GM23338 (cell line): ENCODE measurements at regions not wholly inside any gene's neighbourhood (a gene's known extent, or its start where the extent isn't known, plus 50 kb on each side); places are given as distances from the start of the nearest gene placed in this dataset.

Source experiments
- ATAC-seq: fragments of 200-7000 bp; cut with Tn5 transposase; 3 replicates; pipeline ENCODE4 v1.9.1; 2020
- DNase-seq: peaks from one replicate; pipeline ENCODE4 v3.0.0-alpha.2; 2015; ENCODE audit warnings: low spot score
- H2AFZ ChIP-seq: fragments of 200-600 bp; sonication (generic); 2 replicates; pipeline ENCODE4 v1.8.0; 2016; ENCODE audit warnings: antibody characterized with exemption, mild to moderate bottlenecking, moderate library complexity
- H3F3A ChIP-seq: fragments of 200-600 bp; sonication (generic); replicated peaks from 2 replicates; pipeline ENCODE4 v1.8.0; 2017; ENCODE audit warnings: antibody characterized with exemption, mixed run types, low read depth
- H3K27ac ChIP-seq: fragments of 200-600 bp; sonication (generic); 2 replicates; pipeline ENCODE4 v1.6.1; 2016; ENCODE audit warnings: low read depth
- H3K27me3 ChIP-seq: fragments of 200-600 bp; sonication (generic); 2 replicates; pipeline ENCODE4 v1.8.0; 2016; ENCODE audit warnings: mild to moderate bottlenecking, mixed run types, moderate library complexity; ENCODE audit not compliant: insufficient read depth
- H3K36me3 ChIP-seq: fragments of 200-600 bp; sonication (generic); 2 replicates; pipeline ENCODE4 v1.8.0; 2016; ENCODE audit warnings: mild to moderate bottlenecking; ENCODE audit not compliant: insufficient read depth
- H3K4me1 ChIP-seq: fragments of 200-600 bp; sonication (generic); 2 replicates; pipeline ENCODE4 v1.8.0; 2016; ENCODE audit warnings: mild to moderate bottlenecking, moderate library complexity; ENCODE audit not compliant: insufficient read depth
- H3K4me2 ChIP-seq: fragments of 200-600 bp; sonication (generic); 2 replicates; pipeline ENCODE4 v1.7.1; 2017; ENCODE audit warnings: mixed run types
- H3K4me3 ChIP-seq: fragments of 200-600 bp; sonication (generic); 2 replicates; pipeline ENCODE4 v1.6.1; 2016; ENCODE audit warnings: mixed run types
- H3K79me2 ChIP-seq: fragments of 200-600 bp; sonication (generic); replicated peaks from 2 replicates; pipeline ENCODE4 v1.8.0; 2017; ENCODE audit warnings: mild to moderate bottlenecking; ENCODE audit not compliant: insufficient read depth
- H3K9me2 ChIP-seq: fragments of 200-600 bp; sonication (generic); 2 replicates; pipeline ENCODE4 v1.8.0; 2017; ENCODE audit not compliant: insufficient read depth
- H4K20me1 ChIP-seq: fragments of 200-600 bp; sonication (generic); replicated peaks from 2 replicates; pipeline ENCODE4 v1.8.0; 2017; ENCODE audit warnings: mild to moderate bottlenecking; ENCODE audit not compliant: insufficient read depth
- H3K27ac Mint-ChIP-seq: 2 replicates; pipeline ENCODE4 v1.8.0; 2020; ENCODE audit warnings: inconsistent platforms, mild to moderate bottlenecking, moderate library complexity, mixed read lengths
- H3K27me3 Mint-ChIP-seq: 3 replicates; pipeline ENCODE4 v1.8.0; 2022; ENCODE audit warnings: low read depth, mild to moderate bottlenecking, moderate library complexity, mixed read lengths, inconsistent platforms; ENCODE audit not compliant: insufficient read depth, poor library complexity
- H3K36me3 Mint-ChIP-seq: 3 replicates; pipeline ENCODE4 v1.8.0; 2021; ENCODE audit warnings: low read depth, mild to moderate bottlenecking, inconsistent platforms, moderate library complexity, mixed read lengths
- H3K4me1 Mint-ChIP-seq: 3 replicates; pipeline ENCODE4 v1.8.0; 2020; ENCODE audit warnings: mild to moderate bottlenecking, inconsistent platforms, mixed read lengths
- H3K4me3 Mint-ChIP-seq: 3 replicates; pipeline ENCODE4 v1.8.0; 2021; ENCODE audit warnings: moderate library complexity, mild to moderate bottlenecking, inconsistent platforms, mixed read lengths
- H3K9me3 Mint-ChIP-seq: 3 replicates; pipeline ENCODE4 v1.8.0; 2020; ENCODE audit warnings: moderate library complexity, mild to moderate bottlenecking, inconsistent platforms, mixed read lengths
- CREB1 ChIP-seq: fragments of 250-450 bp; sonication (Bioruptor Pico); IDR thresholded peaks from 2 replicates; pipeline ENCODE4 v1.5.0; 2020; ENCODE audit warnings: low read depth, mild to moderate bottlenecking, moderate library complexity
- EZH2 ChIP-seq: fragments of 200-600 bp; sonication (generic); IDR thresholded peaks from one replicate; pipeline ENCODE4 v1.8.0; 2017; ENCODE audit warnings: antibody characterized with exemption, mild to moderate bottlenecking, low read depth; ENCODE audit not compliant: unreplicated experiment
- EZH2phosphoT487 ChIP-seq: fragments of 200-600 bp; sonication (generic); IDR thresholded peaks from one replicate; pipeline ENCODE4 v1.8.1; 2018; ENCODE audit warnings: antibody characterized with exemption; ENCODE audit not compliant: unreplicated experiment
- JUNB ChIP-seq: IDR thresholded peaks from one replicate; pipeline ENCODE4 v1.6.1; 2016; ENCODE audit warnings: antibody characterized with exemption; ENCODE audit not compliant: unreplicated experiment
- NANOG ChIP-seq: IDR thresholded peaks from 2 replicates; pipeline ENCODE4 v1.6.1; 2016; ENCODE audit warnings: antibody characterized with exemption, borderline replicate concordance
- POLR2AphosphoS5 ChIP-seq: IDR thresholded peaks from 2 replicates; pipeline ENCODE4 v1.6.1; 2016; ENCODE audit warnings: antibody characterized with exemption, low read depth
- STAT1 ChIP-seq: IDR thresholded peaks from one replicate; pipeline ENCODE4 v1.6.1; 2016; ENCODE audit warnings: antibody characterized with exemption; ENCODE audit not compliant: unreplicated experiment
- ZNF114 ChIP-seq: fragments of 250-450 bp; sonication (Bioruptor Pico); IDR thresholded peaks from 2 replicates; pipeline ENCODE4 v1.5.0; 2020; ENCODE audit warnings: mild to moderate bottlenecking, moderate library complexity
- ZNF331 ChIP-seq: fragments of 250-450 bp; sonication (Bioruptor Pico); IDR thresholded peaks from 2 replicates; pipeline ENCODE4 v1.5.0; 2020; ENCODE audit warnings: low read depth, mild to moderate bottlenecking, moderate library complexity
- TF ChIP-seq, protein P1 (sequence below): IDR thresholded peaks from one replicate; pipeline ENCODE4 v1.6.1; 2018; ENCODE audit warnings: antibody characterized with exemption; ENCODE audit not compliant: unreplicated experiment
- TF ChIP-seq, protein P2 (sequence below): fragments of 250-450 bp; sonication (Bioruptor Pico); IDR thresholded peaks from 2 replicates; pipeline ENCODE4 v1.5.0; 2020; ENCODE audit warnings: mild to moderate bottlenecking, moderate library complexity
- TF ChIP-seq, protein P3 (sequence below): IDR thresholded peaks from 2 replicates; pipeline ENCODE4 v1.6.1; 2016; ENCODE audit warnings: antibody characterized with exemption
- TF ChIP-seq, protein P4 (sequence below), 2 experiments: fragments of 200-600 bp in 1 of 2; sonication (generic) in 1 of 2; conservative IDR thresholded peaks; 2 replicates each; pipeline versions ENCODE4 v1.5.1 to v1.6.1; 2016 to 2017; ENCODE audit warnings: antibody characterized with exemption in 2 of 2, low read depth in 2 of 2, mild to moderate bottlenecking in 2 of 2, moderate library complexity in 1 of 2

DNA sequence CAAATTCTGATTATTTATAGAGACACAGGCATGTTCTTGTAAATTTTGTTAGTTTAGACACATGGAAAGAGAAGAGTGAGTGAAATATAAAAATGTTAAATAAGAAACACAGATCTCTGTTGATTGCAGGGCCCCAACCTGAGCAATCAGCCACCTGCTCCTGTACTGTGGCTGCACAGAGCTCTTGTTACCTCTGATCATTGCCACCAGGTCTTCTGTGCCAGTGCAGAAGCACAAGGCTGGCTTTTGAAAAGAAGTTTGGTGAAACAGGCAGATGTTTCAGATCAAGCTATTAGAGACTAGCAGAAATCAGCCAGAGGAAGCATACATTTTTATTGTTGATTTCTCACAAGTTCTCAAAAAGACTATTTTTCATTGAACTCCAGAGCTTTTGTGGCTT, 434.1 kb upstream of the OR4E1 start:
- H3K4me3 ChIP-seq = no peak overlapping the region
- H3K27me3 ChIP-seq = no peaks in the 10 kb centered on the region
- Mint-ChIP-seq H3K36me3 (no peaks in the 10 kb centered on the region), H3K27ac (no peak overlapping the region), H3K4me3 (no peak overlapping the region), H3K4me1 (no peaks in the 10 kb centered on the region), H3K27me3 (no peaks in the 10 kb centered on the region), H3K9me3 (no peaks in the 10 kb centered on the region)
- H4K20me1 ChIP-seq = no peaks in the 10 kb centered on the region
- H3F3A ChIP-seq = no peaks in the 10 kb centered on the region
- DNase-seq (no peak), ATAC-seq (no peak)
- TF ChIP-seq, protein P1, sequence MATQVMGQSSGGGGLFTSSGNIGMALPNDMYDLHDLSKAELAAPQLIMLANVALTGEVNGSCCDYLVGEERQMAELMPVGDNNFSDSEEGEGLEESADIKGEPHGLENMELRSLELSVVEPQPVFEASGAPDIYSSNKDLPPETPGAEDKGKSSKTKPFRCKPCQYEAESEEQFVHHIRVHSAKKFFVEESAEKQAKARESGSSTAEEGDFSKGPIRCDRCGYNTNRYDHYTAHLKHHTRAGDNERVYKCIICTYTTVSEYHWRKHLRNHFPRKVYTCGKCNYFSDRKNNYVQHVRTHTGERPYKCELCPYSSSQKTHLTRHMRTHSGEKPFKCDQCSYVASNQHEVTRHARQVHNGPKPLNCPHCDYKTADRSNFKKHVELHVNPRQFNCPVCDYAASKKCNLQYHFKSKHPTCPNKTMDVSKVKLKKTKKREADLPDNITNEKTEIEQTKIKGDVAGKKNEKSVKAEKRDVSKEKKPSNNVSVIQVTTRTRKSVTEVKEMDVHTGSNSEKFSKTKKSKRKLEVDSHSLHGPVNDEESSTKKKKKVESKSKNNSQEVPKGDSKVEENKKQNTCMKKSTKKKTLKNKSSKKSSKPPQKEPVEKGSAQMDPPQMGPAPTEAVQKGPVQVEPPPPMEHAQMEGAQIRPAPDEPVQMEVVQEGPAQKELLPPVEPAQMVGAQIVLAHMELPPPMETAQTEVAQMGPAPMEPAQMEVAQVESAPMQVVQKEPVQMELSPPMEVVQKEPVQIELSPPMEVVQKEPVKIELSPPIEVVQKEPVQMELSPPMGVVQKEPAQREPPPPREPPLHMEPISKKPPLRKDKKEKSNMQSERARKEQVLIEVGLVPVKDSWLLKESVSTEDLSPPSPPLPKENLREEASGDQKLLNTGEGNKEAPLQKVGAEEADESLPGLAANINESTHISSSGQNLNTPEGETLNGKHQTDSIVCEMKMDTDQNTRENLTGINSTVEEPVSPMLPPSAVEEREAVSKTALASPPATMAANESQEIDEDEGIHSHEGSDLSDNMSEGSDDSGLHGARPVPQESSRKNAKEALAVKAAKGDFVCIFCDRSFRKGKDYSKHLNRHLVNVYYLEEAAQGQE = no peak
- TF ChIP-seq, protein P2, sequence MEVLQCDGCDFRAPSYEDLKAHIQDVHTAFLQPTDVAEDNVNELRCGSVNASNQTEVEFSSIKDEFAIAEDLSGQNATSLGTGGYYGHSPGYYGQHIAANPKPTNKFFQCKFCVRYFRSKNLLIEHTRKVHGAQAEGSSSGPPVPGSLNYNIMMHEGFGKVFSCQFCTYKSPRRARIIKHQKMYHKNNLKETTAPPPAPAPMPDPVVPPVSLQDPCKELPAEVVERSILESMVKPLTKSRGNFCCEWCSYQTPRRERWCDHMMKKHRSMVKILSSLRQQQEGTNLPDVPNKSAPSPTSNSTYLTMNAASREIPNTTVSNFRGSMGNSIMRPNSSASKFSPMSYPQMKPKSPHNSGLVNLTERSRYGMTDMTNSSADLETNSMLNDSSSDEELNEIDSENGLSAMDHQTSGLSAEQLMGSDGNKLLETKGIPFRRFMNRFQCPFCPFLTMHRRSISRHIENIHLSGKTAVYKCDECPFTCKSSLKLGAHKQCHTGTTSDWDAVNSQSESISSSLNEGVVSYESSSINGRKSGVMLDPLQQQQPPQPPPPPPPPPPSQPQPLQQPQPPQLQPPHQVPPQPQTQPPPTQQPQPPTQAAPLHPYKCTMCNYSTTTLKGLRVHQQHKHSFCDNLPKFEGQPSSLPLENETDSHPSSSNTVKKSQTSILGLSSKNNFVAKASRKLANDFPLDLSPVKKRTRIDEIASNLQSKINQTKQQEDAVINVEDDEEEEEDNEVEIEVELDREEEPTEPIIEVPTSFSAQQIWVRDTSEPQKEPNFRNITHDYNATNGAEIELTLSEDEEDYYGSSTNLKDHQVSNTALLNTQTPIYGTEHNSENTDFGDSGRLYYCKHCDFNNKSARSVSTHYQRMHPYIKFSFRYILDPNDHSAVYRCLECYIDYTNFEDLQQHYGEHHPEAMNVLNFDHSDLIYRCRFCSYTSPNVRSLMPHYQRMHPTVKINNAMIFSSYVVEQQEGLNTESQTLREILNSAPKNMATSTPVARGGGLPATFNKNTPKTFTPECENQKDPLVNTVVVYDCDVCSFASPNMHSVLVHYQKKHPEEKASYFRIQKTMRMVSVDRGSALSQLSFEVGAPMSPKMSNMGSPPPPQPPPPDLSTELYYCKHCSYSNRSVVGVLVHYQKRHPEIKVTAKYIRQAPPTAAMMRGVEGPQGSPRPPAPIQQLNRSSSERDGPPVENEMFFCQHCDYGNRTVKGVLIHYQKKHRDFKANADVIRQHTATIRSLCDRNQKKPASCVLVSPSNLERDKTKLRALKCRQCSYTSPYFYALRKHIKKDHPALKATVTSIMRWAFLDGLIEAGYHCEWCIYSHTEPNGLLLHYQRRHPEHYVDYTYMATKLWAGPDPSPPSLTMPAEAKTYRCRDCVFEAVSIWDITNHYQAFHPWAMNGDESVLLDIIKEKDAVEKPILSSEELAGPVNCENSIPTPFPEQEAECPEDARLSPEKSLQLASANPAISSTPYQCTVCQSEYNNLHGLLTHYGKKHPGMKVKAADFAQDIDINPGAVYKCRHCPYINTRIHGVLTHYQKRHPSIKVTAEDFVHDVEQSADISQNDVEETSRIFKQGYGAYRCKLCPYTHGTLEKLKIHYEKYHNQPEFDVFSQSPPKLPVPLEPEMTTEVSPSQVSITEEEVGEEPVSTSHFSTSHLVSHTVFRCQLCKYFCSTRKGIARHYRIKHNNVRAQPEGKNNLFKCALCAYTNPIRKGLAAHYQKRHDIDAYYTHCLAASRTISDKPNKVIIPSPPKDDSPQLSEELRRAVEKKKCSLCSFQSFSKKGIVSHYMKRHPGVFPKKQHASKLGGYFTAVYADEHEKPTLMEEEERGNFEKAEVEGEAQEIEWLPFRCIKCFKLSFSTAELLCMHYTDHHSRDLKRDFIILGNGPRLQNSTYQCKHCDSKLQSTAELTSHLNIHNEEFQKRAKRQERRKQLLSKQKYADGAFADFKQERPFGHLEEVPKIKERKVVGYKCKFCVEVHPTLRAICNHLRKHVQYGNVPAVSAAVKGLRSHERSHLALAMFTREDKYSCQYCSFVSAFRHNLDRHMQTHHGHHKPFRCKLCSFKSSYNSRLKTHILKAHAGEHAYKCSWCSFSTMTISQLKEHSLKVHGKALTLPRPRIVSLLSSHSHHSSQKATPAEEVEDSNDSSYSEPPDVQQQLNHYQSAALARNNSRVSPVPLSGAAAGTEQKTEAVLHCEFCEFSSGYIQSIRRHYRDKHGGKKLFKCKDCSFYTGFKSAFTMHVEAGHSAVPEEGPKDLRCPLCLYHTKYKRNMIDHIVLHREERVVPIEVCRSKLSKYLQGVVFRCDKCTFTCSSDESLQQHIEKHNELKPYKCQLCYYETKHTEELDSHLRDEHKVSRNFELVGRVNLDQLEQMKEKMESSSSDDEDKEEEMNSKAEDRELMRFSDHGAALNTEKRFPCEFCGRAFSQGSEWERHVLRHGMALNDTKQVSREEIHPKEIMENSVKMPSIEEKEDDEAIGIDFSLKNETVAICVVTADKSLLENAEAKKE (CRISPR knock-in tag) = no peak
- no peak for TF ChIP-seq EZH2phosphoT487
- TF ChIP-seq, protein P3, sequence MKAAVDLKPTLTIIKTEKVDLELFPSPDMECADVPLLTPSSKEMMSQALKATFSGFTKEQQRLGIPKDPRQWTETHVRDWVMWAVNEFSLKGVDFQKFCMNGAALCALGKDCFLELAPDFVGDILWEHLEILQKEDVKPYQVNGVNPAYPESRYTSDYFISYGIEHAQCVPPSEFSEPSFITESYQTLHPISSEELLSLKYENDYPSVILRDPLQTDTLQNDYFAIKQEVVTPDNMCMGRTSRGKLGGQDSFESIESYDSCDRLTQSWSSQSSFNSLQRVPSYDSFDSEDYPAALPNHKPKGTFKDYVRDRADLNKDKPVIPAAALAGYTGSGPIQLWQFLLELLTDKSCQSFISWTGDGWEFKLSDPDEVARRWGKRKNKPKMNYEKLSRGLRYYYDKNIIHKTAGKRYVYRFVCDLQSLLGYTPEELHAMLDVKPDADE = no peak
- no peak for TF ChIP-seq CREB1 (CRISPR knock-in tag)
- no peak for TF ChIP-seq JUNB
- no peak for TF ChIP-seq POLR2AphosphoS5
- no peak for TF ChIP-seq ZNF114 (CRISPR knock-in tag)
- TF ChIP-seq NANOG = no peak
- TF ChIP-seq EZH2 = no peak
- no peak for TF ChIP-seq STAT1
- TF ChIP-seq, protein P4, sequence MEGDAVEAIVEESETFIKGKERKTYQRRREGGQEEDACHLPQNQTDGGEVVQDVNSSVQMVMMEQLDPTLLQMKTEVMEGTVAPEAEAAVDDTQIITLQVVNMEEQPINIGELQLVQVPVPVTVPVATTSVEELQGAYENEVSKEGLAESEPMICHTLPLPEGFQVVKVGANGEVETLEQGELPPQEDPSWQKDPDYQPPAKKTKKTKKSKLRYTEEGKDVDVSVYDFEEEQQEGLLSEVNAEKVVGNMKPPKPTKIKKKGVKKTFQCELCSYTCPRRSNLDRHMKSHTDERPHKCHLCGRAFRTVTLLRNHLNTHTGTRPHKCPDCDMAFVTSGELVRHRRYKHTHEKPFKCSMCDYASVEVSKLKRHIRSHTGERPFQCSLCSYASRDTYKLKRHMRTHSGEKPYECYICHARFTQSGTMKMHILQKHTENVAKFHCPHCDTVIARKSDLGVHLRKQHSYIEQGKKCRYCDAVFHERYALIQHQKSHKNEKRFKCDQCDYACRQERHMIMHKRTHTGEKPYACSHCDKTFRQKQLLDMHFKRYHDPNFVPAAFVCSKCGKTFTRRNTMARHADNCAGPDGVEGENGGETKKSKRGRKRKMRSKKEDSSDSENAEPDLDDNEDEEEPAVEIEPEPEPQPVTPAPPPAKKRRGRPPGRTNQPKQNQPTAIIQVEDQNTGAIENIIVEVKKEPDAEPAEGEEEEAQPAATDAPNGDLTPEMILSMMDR (conservative IDR thresholded peaks at IDR 0.05; ENCODE audit: low read depth in 2 of 2) = no peak
- TF ChIP-seq ZNF331 (CRISPR knock-in tag) = no peak
- no peaks in the 10 kb centered on the region for H3K4me1 ChIP-seq
- no peak overlapping the region for H3K4me2 ChIP-seq
- H3K79me2 ChIP-seq = no peaks in the 10 kb centered on the region
- H3K36me3 ChIP-seq = no peaks in the 10 kb centered on the region
- H2AFZ ChIP-seq = no peak overlapping the region
- no peaks in the 10 kb centered on the region for H3K9me2 ChIP-seq
- no peak overlapping the region for H3K27ac ChIP-seq
